K562 (cell line): ENCODE measurements at regions not wholly inside any gene's neighbourhood (a gene's known extent, or its start where the extent isn't known, plus 50 kb on each side); places are given as distances from the start of the nearest gene placed in this dataset.

Source experiments
- ATAC-seq: fragments of 200-7000 bp; cut with Tn5 transposase; 3 replicates; pipeline ENCODE4 v1.9.1; 2020; ENCODE audit warnings: moderate library complexity
- BruUV-seq: library from RNA; stranded (reverse); fragments of 400-500 nt; replicated peaks from 2 replicates; lab custom pipeline; 2021; lab: Mats Ljungman, UMichigan
- CTCF ChIA-PET: fragments of 300-600 bp; formaldehyde crosslinking; extraction: SDS; loops from one replicate; lab custom pipeline; 2021; ENCODE audit warnings: low intra/inter-chr PET ratio; lab: Yijun Ruan, JAX
- POLR2A ChIA-PET: fragments of 300-600, 350-650 bp; sonication (Branson Sonifier 250); formaldehyde crosslinking; extraction: SDS; loops from one replicate; lab custom pipeline; 2021; ENCODE audit warnings: antibody characterized with exemption, inconsistent platforms; lab: Yijun Ruan, JAX
- DNase-seq, 4 experiments: peaks; one replicate each; pipeline versions ENCODE4 v3.0.0 to v3.0.0-alpha.2; 2011 to 2018; ENCODE audit warnings: low spot score in 3 of 4, mixed read lengths in 3 of 4; ENCODE audit errors: extremely low read depth in 1 of 4
- FAIRE-seq: peaks from 2 replicates; lab custom pipeline; 2011; peaks lifted over from hg19 to GRCh38; lab: Jason Lieb, UNC
- H2AFZ ChIP-seq: 2 replicates; pipeline ENCODE4 v1.6.0; 2011; ENCODE audit warnings: low read depth, low read length, control low read depth, inconsistent platforms
- H3K27ac ChIP-seq: fragments of 200-600 bp; 3 replicates; pipeline ENCODE4 v1.8.0; 2011; ENCODE audit warnings: low read depth, mild to moderate bottlenecking, control low read depth, inconsistent platforms, low read length, moderate library complexity, mixed read lengths; ENCODE audit errors: extremely low read depth
- H3K27me3 ChIP-seq, 2 experiments: fragments of 300-600 bp in 1 of 2; 2 replicates in 1 of 2; 3 replicates in 1 of 2; pipeline versions ENCODE4 v1.6.0 to v1.8.0; 2011; ENCODE audit warnings: inconsistent platforms in 2 of 2, low read length in 2 of 2, mild to moderate bottlenecking in 1 of 2, mixed read lengths in 1 of 2, moderate library complexity in 1 of 2; ENCODE audit not compliant: control insufficient read depth in 2 of 2, insufficient read depth in 2 of 2
- H3K36me3 ChIP-seq: fragments of 300-600 bp; 3 replicates; pipeline ENCODE4 v1.8.0; 2011; ENCODE audit warnings: mild to moderate bottlenecking, low read length, inconsistent platforms; ENCODE audit not compliant: control insufficient read depth, insufficient read depth
- H3K4me1 ChIP-seq, 2 experiments: fragments of 200-600 bp in 1 of 2; replicated peaks in 1 of 2; 2 replicates in 1 of 2; 3 replicates in 1 of 2; pipeline versions ENCODE4 v1.5.1 to v1.8.0; 2011; ENCODE audit warnings: inconsistent platforms in 2 of 2, low read length in 2 of 2, mild to moderate bottlenecking in 1 of 2, mixed read lengths in 1 of 2, moderate library complexity in 1 of 2; ENCODE audit not compliant: control insufficient read depth in 2 of 2, insufficient read depth in 2 of 2
- H3K4me2 ChIP-seq: 2 replicates; pipeline ENCODE4 v1.6.1; 2011; ENCODE audit warnings: low read length, control low read depth, inconsistent platforms, mixed read lengths; ENCODE audit not compliant: insufficient read depth
- H3K4me3 ChIP-seq: fragments of 200-600 bp; sonication (generic), shearing (Covaris generic); 2 replicates; pipeline ENCODE4 v1.5.1; 2016; ENCODE audit warnings: control low read depth, inconsistent platforms
- H3K79me2 ChIP-seq: fragments of 200-600 bp; 3 replicates; pipeline ENCODE4 v1.8.0; 2011; ENCODE audit warnings: low read length, inconsistent platforms; ENCODE audit not compliant: control insufficient read depth, insufficient read depth
- H3K9ac ChIP-seq, 2 experiments: 2 replicates each; pipeline versions ENCODE4 v1.6.0 to v1.6.1; 2011; ENCODE audit warnings: low read depth in 2 of 2, low read length in 2 of 2, control low read depth in 1 of 2, inconsistent platforms in 1 of 2, mild to moderate bottlenecking in 1 of 2, mixed read lengths in 1 of 2; ENCODE audit not compliant: insufficient read depth in 1 of 2
- H3K9me1 ChIP-seq: one replicate; pipeline ENCODE4 v1.6.0; 2011; ENCODE audit warnings: inconsistent platforms, mild to moderate bottlenecking, low read length, moderate library complexity; ENCODE audit not compliant: control insufficient read depth, insufficient read depth
- H3K9me3 ChIP-seq: replicated peaks from 2 replicates; pipeline ENCODE4 v1.5.1; 2011; ENCODE audit warnings: low read depth, low read length, inconsistent platforms; ENCODE audit not compliant: control insufficient read depth, insufficient read depth
- H4K20me1 ChIP-seq: replicated peaks from 2 replicates; pipeline ENCODE4 v1.6.1; 2011; ENCODE audit warnings: low read length, inconsistent platforms, mixed read lengths; ENCODE audit not compliant: control insufficient read depth, insufficient read depth
- CAMTA2 ChIP-seq: fragments of 250-450 bp; sonication (Bioruptor Pico); conservative IDR thresholded peaks from 2 replicates; pipeline ENCODE4 v1.5.1; 2022
- GATAD2A ChIP-seq: fragments of 450-650 bp; IDR thresholded peaks from 2 replicates; pipeline ENCODE4 v1.6.1; 2017
- HMG20A ChIP-seq: fragments of 450-650 bp; formaldehyde crosslinking; conservative IDR thresholded peaks from 2 replicates; pipeline ENCODE4 v1.4.0; 2020; ENCODE audit warnings: mild to moderate bottlenecking, mixed read lengths
- MECOM ChIP-seq: fragments of 250-450 bp; sonication (Bioruptor Pico); IDR thresholded peaks from 2 replicates; pipeline ENCODE4 v1.8.0; 2022; ENCODE audit warnings: inconsistent platforms
- ZBTB7A ChIP-seq: IDR thresholded peaks from 2 replicates; pipeline ENCODE4 v1.6.1; 2011; ENCODE audit warnings: low read depth, mild to moderate bottlenecking, low read length, moderate library complexity, borderline replicate concordance; ENCODE audit not compliant: control insufficient read depth
- in situ Hi-C: fragments of 300-500 bp; cut with MboI; formaldehyde crosslinking; loops from 4 replicates; pipeline ENCODE4 v1.15.0; 2018; ENCODE audit warnings: inconsistent platforms, mixed read lengths
- intact Hi-C: fragments of 100-400 bp; cut with micrococcal nuclease; formaldehyde crosslinking; loops from 2 replicates; pipeline ENCODE4 v1.14.2; 2022
- TF ChIP-seq, protein P1 (sequence below): fragments of 450-650 bp; formaldehyde crosslinking; IDR thresholded peaks from 2 replicates; pipeline ENCODE4 v1.4.0; 2020; ENCODE audit warnings: mild to moderate bottlenecking, moderate library complexity
- TF ChIP-seq, protein P2 (sequence below): fragments of 450-650 bp; IDR thresholded peaks from 2 replicates; pipeline ENCODE4 v1.6.1; 2016; ENCODE audit warnings: borderline replicate concordance

GRCh38 chr1:121594096-121594495, 409.3 kb downstream of the SRGAP2C start (continued):
- no peak for TF ChIP-seq MECOM

DNA sequence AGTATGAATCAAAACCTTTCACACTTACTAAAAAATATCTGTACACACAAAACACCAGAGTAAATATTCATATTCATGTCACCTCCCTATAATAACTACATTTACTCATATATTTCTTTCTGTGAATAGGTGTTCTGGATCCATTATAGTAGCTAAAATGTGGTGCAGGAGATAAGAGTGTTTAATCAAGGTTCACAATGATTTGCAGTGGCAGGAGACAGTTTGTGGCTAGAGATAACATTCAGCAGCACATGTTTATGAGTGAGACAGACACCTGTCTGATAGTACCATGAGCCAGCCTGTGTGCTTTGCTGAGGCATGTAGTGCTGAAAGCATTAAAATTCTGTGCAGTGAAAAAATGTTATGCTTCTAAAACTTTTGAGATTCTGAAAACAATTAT, 410.3 kb downstream of the SRGAP2C start:
- no peaks in the 10 kb centered on the region for H3K9me1 ChIP-seq
- BruUV-seq = no TSS peak
- H3K4me1 ChIP-seq = no peaks in the 10 kb centered on the region
- H3K4me3 ChIP-seq = no peak overlapping the region
- H3K9ac ChIP-seq = no peak overlapping the region
- DNase-seq = peak; percentile 52 to 82 (median 62)
- H3K27me3 ChIP-seq = no peaks in the 10 kb centered on the region
- H3K36me3 ChIP-seq = no peaks in the 10 kb centered on the region
- H3K79me2 ChIP-seq = no peaks in the 10 kb centered on the region
- in situ Hi-C loops = no loop called here
- FAIRE-seq = peak; percentile 76
- H3K4me2 ChIP-seq = no peak overlapping the region
- POLR2A ChIA-PET = no interaction called here
- H2AFZ ChIP-seq = no peak overlapping the region
- no peak overlapping the region for H3K27ac ChIP-seq
- CTCF ChIA-PET = no interaction called here
- ATAC-seq = peak; percentile 99
- no peaks in the 10 kb centered on the region for H3K9me3 ChIP-seq
- no peaks in the 10 kb centered on the region for H4K20me1 ChIP-seq
- intact Hi-C loops = no loop called here
- TF ChIP-seq CAMTA2 (CRISPR knock-in tag) (no peak), GATAD2A (peak; percentile 85; the same call in 1 of the 2 replicates), ZBTB7A (no peak), HMG20A (peak; percentile 86)
- TF ChIP-seq, protein P1, sequence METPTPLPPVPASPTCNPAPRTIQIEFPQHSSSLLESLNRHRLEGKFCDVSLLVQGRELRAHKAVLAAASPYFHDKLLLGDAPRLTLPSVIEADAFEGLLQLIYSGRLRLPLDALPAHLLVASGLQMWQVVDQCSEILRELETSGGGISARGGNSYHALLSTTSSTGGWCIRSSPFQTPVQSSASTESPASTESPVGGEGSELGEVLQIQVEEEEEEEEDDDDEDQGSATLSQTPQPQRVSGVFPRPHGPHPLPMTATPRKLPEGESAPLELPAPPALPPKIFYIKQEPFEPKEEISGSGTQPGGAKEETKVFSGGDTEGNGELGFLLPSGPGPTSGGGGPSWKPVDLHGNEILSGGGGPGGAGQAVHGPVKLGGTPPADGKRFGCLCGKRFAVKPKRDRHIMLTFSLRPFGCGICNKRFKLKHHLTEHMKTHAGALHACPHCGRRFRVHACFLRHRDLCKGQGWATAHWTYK (CRISPR knock-in tag) = peak; percentile 77; the same call in 1 of the 2 replicates
- TF ChIP-seq, protein P2, sequence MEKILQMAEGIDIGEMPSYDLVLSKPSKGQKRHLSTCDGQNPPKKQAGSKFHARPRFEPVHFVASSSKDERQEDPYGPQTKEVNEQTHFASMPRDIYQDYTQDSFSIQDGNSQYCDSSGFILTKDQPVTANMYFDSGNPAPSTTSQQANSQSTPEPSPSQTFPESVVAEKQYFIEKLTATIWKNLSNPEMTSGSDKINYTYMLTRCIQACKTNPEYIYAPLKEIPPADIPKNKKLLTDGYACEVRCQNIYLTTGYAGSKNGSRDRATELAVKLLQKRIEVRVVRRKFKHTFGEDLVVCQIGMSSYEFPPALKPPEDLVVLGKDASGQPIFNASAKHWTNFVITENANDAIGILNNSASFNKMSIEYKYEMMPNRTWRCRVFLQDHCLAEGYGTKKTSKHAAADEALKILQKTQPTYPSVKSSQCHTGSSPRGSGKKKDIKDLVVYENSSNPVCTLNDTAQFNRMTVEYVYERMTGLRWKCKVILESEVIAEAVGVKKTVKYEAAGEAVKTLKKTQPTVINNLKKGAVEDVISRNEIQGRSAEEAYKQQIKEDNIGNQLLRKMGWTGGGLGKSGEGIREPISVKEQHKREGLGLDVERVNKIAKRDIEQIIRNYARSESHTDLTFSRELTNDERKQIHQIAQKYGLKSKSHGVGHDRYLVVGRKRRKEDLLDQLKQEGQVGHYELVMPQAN = no peak
